ENCODE measurements at regions not wholly inside any gene's neighbourhood (a gene's known extent, or its start where the extent isn't known, plus 50 kb on each side); places are given as distances from the start of the nearest gene placed in this dataset.

DNA sequence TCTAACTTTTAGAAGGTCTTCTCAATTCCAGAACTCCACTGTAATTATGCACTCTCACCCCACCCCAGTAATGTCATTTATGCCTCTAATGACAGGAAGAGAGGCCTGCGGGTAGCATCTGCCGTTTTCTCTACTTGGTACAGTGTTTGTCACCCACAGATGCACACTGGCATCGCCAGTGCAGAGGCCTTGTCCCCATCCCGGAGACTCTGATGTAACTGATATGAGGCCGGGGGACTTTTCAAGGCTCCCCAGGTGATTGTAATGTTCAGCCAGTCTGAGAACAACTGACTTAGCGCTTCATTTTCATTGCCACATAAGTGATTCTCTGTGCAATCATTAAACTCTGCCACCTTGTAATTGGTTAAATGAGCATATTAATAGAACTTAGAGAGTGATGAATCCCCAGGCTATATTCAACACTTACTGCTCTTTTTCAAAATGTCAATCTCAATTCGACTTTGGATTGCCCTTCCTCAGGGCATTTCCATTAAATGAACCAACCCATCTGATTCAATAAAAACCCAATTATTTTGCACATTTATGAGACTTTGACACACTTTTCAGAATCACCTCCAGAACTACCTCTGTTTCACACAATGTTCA, 113.2 kb downstream of the HERPUD2 start:
- no peak for DNase-seq

DNA sequence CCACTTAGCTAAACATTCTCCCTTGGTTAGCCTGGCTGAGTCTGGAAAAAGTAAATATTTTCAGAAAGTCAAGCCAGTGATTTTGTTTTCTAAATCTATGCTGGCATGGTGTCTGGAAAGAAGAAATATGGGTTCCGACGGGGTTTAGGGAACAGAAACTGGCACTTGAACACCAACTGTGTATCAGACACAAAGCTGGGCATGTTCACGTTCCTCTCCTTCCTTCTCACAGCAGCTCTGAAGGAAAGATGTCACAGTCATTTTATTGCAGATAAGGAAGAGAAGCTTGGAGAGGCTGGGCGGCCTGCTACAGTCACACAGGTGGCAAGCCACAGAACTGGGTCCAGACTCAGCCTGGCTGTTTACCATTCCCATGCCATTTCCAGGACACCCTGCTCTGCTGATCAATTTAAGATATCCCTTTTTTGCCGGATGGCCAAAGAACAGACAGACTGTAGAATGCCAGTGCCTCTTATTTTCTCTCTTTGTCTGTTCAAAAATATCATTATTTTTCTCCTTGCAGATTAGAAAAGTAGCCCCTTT, 118.8 kb downstream of the HERPUD2 start:
- no peak for DNase-seq

DNA sequence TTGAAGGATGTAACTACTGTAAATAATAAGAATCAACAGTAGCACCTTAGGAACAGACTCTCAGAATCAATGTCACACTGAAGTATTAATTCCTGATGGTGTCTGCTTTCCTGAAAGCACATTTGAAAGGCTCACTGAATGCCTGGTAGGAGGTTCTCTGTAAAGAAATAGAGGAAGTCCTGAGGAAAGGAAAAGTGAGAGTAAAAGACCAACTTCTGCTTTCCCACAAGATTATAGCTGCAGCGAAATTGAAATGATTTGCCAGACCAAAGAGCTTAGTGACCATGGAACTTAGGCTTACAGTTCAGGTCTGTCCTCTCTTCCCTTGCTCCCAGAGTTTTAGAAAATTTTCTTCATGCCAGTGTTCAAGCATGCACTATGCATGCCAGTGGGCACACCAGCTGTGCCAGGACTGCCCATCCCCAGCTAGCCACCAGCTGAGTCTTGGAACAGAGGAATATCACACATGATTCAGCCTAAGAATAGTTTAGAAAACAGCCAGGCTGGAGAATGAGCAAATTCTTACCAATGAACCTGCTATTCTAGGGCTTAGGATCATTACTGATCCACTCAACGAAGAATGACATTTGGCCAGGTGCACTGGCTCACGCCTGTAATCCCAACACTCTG, 123.2 kb downstream of the HERPUD2 start:
- no peak for DNase-seq

DNA sequence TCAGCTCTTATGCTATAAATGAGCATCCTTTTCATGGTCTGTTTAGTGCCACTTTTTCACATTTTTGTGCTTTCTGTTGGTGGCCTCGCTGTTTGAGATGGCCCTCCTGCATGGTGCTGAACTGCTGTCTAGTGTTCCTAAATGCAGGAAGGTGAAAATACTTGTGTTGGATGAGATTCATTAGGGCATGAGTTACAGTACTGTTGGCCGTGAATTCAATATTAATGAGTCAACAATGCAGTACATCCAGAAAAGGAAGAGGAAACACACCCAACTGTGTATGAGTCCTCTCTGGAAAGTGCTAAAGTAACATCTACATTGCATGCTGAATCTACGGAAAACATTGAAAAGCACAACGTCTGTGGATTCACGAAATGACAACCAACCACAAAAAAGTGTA, 124.0 kb downstream of the HERPUD2 start:
- DNase-seq: no peak

DNA sequence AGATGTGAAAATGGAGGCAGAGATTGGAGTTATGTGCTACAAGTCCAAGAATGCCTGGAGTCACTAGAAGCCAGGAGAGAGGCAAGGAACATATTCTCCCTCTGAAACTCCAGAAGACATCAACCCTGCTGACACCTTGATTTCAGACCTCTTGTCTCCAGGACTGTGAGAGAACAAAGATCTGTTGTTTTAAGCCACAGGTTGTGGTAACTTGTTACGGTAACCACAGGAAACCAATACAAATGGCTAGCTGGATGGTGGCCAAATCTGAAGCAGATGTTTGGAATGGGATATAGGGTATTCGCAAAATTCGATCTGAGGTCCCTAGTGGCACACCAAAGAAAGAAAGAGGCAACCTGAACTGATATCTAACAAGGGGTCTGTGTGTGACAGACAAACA, 129.0 kb downstream of the HERPUD2 start:
- no peak for DNase-seq

DNA sequence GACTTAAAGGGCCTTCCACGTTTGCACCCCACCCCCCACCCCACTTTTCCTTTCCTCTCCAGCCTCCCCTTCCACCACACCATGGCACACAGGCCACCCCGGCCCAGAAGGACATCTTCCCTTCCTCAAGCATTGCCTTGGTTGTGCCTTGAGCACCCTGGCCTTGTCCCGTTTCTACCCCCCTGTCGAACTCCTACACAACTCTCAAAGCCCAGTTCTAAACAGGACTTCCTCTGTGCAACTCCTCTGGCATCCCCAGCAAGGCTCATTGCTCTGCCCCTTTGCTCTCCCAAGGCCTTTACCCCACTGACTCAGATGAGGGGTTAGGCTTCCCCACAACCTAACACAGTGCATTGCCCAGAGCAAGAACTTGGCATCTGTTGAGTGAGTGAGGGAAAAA, 136.1 kb downstream of the HERPUD2 start:
- DNase-seq: no peak

DNA sequence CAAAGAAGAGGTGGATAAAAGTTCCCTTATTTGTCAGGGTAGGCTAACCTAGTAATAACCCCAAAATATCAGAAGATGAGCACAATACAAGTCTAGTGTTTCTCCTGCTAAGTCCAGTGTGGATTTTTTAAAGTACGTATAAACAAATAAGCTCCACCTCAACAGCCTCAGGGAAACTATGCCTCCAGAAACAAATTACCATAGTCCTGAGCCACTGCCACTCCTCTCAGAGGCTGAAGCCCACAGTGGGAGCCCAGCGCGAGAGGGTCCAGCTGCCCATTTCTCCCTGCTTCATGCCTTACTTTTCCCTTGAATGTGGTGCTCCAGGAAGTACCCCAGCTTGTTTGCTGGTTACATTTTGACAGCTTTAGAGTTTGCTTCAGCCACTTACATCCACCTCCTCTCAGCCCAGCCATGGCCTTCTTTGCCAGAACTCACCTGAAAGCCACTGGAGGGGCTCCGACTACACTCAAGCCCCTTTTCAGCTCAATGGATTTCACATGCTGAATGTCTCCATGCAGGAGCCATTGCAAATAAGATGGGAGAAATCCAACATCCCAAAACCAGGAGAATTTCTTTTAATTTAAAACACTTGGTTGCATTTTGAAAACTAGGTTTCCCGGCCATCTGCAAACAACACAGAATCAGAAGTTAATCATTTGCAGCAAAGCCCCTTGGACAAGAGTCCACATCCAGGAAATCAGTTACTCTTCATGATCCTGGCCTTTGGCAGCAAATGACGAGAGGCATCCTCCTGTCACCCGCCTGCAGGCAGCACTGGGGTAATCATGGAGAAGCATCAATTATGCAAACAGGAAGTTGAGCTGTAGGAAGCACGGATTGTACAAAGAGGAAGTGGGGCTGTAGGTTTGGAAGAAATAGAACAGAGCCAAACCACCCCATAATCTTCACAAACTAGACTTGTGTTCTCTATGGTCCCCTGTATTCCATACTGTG, 138.1 kb downstream of the HERPUD2 start:
- no peak for DNase-seq

DNA sequence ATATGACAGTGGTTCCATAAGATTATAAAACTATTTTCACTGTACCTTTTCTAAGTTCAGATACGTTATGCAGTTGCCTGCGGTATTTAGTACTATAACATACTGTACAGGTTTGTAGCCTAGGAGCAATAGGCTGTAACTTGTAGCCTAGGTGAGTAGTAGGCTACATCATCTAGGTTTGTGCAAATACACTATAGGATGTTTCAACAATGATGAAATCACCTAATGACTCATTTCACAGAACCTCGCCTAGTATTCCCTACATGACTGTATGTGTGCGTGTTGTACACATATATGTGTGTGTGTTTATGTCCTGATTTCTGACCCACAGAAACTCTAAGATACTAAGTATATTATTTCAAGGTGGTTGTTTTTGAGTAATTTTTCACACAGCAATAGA, 139.0 kb downstream of the HERPUD2 start:
- DNase-seq: no peak

DNA sequence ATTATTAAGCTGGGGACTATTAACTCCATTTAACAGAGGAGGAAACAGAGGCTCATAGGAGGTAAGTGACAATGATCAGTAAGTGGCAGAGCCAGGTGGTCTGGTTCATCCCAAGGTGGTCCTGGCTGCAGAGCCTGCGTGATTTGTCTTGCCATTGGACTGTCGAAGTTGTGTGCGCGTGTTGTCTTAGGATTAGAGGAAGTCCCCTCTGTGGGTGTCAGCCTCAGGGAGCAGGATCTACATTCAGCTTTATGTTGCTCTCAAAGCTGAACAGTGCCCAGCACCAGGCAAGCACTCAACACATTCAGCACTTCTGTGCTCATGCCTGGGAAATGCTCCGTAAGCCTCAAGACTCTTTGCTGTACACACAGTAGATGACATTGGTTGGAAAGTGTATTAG, 139.5 kb downstream of the HERPUD2 start:
- DNase-seq: no peak

DNA sequence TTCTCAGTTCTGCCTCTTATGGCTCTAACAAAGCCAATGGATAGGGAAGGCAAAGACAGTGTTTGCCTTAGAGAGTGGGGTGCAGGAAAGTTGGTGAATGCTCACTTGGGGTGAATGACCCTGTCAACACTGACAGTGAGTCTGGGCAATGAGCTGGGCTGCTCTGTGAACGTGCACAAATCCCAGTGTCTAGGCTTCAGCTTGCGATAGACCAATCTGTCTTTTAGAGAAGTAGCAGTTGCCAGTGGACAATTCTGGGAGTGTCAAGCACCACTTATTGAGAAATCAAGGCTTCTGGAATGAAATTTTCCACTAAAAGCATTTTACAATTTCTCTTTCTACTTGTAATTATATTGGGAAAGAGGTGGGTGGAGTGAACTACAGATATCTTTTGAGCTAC, 141.4 kb downstream of the HERPUD2 start:
- DNase-seq: no peak

DNA sequence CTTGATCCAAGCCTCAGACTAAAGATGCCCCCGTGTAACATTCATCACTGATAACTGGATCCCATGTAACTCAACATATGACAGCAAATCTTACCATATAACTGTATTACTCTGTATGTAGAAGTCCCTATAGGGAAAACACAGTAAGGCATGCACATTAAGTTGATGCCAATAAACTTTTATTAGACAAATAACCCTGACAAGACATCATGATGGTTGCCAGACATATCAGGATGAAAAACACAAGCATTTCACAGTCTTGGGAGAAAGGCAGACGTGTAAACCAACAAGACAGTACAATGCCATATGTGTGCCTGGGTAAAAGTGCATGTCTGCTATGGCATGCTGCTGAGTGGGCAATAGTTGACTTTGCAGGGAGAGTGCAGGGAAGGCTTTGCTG, 142.2 kb downstream of the HERPUD2 start:
- no peak for DNase-seq

DNA sequence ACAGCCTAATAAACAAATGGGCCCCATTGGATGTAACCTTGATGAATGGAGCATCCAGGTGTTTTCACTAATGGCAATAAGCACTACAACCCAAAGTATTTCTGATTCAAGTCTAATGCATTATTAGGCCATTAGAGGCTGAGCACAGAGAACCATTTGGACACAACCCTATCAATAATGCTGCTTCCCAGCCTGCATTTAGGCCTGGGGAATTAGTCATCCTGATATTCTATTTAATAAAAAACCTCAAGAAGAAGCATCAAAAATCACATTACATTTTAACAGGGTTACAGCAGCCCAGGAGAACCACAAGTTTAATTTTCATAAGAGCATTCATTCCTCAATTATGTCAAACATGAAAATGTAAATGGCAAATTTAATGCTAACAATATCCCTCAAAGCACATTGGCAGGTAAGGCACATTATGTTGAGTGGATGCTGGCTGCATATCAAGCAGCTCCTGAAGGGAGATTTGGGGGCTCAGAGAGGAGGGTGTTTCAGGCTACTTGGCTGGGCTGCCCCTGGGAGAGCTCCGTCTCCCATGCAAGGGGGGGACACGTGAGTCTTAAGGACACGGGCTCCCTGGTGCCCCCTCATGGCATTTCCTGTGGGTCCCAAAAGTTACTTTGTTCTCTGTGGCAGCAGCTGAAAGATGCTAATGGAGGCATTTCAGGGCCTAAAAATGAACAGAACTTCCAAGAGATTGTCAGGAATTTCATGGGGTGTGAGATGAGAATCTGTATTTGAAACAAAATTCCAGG, 143.4 kb downstream of the HERPUD2 start:
- DNase-seq: no peak

DNA sequence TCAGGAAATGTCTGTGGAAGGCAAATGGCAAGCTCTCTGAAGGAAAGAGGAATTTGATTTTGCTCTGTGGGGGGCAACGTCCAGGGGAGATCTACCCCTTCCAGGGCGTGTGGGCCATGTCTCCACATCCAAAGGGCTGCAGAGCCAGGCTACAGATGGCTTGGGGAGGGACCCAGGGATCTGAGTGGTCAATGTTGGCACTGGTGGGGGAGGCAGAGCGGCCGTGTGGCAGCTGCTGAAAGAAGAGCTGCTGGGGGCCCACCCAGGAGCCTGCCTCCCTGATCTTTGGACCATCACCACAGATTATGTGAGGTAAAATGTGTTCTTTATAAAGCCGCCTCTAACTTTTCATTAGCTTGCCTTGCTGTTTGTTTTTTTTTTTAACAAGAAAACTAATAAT, 144.1 kb downstream of the HERPUD2 start:
- no peak for DNase-seq

DNA sequence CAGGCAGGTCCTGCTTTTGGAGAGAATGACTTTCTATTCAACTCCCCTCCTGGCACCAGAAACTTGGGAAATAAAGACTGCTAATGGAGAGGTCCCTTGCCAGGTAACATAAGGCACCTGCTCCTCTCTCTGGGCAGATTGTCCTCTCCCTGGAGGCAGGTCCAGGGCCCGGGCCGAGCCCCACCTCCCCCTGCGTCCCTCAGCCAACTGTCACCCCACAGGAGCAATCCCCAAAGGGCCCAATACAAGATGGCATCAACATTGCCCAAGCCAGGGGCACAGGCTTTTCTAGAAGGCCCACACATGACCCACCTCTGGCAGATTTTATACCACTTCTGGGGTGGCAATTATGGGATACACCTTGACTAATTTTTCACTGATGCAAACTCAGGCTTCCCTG, 145.2 kb downstream of the HERPUD2 start:
- no peak for DNase-seq

DNA sequence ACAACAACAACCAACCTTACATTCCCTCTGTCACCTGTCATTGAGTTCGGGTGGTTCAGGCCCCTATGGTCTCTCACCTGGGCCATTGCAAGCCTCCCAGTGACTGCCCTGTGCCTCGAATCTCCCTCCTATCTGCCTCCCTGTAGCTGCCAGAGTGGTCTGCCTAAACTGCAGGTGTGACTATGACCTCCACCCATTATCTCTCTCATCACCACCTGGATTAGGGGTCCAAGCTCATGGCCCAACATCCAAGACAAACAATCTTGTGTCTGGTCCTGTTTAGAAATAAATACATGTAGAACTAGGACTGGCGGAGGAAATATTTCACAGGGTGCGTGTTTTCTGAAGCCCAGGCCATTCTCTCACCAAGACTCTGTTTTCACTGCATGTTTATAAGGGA, 146.6 kb downstream of the HERPUD2 start:
- no peak for DNase-seq

DNA sequence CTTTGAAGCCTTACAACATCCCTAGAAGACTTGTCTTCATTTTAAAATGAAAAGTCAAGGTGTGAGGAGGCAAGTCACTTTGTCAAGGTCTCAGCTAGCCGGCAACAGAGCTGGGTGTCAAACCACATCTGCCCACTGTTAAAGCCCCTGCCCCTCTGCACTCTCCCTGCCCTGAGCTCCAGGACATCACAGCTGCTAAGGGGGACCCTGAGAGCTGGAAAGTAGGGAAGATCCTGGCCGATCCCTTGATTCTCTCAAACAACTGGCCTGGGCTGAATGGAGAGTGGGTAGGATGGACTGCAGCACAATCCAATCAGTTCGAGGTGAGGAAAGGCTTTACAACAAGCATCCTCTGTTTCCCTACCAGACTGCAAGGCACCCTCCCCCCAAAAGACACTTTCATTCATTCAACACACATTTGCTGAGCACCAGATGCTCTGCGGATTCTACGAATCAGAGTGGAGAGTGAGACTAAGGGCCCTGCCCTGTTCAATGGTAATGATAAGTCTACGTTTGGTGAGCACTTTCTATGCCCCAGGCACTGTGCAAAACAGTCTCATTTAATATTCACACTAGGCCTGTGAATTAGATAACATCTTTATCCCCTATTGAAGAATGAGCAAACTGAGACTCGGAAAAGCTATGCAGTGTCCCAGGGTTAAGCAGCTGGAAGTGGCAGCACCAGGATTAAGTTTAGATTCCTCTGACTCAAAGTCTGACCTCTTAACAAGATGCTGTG, 148.1 kb downstream of the HERPUD2 start:
- DNase-seq: no peak

DNA sequence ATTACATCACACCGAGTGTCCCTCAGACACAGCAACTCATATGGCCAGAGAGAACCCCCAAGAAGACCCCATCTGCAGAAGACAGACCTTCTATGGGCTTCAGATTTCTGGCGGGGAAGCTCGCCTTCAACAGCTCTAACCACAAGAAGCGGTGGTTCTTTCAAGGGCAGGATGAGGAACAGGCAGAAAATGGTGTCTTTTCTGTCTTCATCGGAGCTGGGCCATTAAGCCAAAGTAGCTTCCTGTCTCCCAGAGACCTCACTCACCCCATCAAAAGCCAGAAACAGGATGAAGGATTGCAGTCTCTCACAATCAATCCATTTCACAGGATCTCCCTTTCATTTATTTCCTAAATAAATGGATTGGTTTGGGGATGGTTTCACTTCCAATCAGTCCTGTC, 149.1 kb downstream of the HERPUD2 start:
- no peak for DNase-seq

DNA sequence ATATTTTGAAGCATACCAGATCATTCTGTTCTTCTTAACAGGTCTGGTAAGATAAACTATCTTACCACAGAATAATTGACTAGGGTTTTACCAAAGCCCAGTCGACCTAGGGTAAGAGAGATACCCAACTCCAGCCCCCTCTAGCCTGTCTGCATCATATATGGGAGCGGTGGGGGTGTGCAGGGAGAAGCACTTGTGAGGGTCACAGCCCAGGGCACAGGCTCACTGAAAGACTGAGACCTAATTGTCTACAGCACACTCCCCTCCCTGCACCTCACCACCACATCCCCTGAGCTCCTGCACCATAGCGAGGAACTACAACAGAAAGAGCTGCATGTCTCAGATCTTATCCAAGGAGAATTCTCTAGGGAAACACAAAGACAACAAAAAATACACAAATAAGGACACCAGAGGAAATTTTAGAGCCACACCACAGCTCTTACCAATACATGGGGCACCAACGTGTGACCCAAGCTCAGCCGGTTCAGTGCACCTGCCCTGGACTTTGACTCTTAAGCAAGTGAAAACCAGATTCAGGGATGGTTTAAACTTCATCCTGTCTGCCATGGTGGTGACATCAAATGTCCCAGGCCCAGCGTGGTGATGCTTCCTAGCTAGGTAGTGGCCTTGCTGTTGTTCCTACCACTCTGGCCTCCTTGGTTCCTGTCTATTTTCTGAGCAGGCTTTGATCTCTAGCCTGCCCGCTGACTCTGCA, 150.8 kb downstream of the HERPUD2 start:
- no peak for DNase-seq

DNA sequence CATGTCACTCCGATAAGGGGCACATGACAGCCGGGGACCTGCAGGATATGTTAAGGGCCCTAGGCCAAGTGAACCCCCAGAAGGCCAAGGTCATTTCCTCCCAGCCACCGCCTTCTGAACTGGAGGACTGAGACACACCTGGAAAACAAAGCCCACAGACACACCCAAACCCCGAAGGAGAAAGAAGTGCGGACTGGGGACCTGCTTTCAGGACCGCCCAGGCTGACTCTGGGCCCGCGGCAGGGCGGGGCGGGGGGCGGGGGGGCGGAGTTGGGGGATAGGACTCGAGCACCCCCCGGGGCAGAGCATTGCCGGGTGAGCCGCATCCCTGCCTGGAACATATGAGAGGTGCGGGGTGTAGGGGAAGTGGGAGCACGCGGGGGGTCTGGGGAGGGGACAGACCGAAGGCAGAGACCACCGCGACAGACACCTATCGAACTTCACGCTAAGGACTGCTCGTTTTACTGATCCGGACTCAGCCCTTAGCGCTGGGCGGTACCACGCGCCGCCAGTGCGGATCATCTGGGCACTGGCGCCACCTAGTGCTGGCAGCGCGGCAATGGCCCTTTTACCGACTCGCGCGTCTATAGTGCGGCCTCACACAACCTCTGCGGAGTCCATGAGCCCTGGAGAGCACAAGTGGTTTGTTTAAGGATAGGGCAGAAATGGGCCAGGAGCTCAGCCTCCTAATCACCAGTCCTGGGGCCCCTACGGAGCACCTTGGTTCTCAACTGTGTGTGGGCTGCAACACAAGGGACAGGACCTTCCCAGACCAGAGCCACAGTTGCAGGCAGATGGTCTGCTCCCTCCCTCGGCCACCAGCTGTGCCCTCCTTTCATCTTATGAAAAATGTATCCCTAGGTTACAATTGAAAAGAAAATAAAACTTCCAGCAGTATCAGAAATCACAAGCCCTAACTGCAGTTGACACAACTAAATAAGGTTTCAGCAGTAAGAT, 157.6 kb downstream of the HERPUD2 start:
- DNase-seq: peak; percentile 64

Data from renal pelvis (tissue), 1 donor.